A549 (cell line): ENCODE measurements at regions not wholly inside any gene's neighbourhood (a gene's known extent, or its start where the extent isn't known, plus 50 kb on each side); places are given as distances from the start of the nearest gene placed in this dataset.

ENCODE experiments used
- ATAC-seq, 2 experiments: fragments of 200-7000 bp in 1 of 2; fragments of >200 bp in 1 of 2; cut with Nextera tagmentation in 1 of 2; cut with Tn5 transposase in 1 of 2; 3 replicates each; pipeline versions ENCODE4 v1.8.0 to v1.9.1; 2018 to 2020; ENCODE audit warnings: mild to moderate bottlenecking in 1 of 2, moderate library complexity in 1 of 2
- CTCF ChIA-PET: fragments of 300-600 bp; sonication (Branson Sonifier 250); formaldehyde crosslinking; extraction: SDS; loops from one replicate; lab custom pipeline; 2021; ENCODE audit warnings: antibody characterized with exemption, inconsistent platforms; lab: Yijun Ruan, JAX
- POLR2A ChIA-PET: fragments of 350-600 bp; formaldehyde crosslinking; extraction: SDS; loops from one replicate; lab custom pipeline; 2021; ENCODE audit warnings: antibody characterized with exemption, inconsistent platforms; lab: Yijun Ruan, JAX
- DNase-seq, 2 experiments: peaks; one replicate each; pipeline versions ENCODE4 v3.0.0 to v3.0.0-alpha.2; 2011 to 2016; ENCODE audit warnings: low read depth in 1 of 2, low spot score in 1 of 2
- FAIRE-seq: peaks from 2 replicates; lab custom pipeline; 2011; peaks lifted over from hg19 to GRCh38; lab: Jason Lieb, UNC
- H3K27ac ChIP-seq, 2 experiments: fragments of >200 bp; sonication (Bioruptor Twin); formaldehyde crosslinking; 3 replicates each; pipeline ENCODE4 v1.5.1; 2016 to 2017
- H3K4me1 ChIP-seq: fragments of >200 bp; sonication (Bioruptor Twin); formaldehyde crosslinking; 3 replicates; pipeline ENCODE4 v1.6.1; 2016
- H3K4me2 ChIP-seq: fragments of >200 bp; sonication (Bioruptor Twin); formaldehyde crosslinking; 3 replicates; pipeline ENCODE4 v1.6.1; 2016
- H3K4me3 ChIP-seq: fragments of >200 bp; sonication (Bioruptor Twin); formaldehyde crosslinking; 3 replicates; pipeline ENCODE4 v1.5.1; 2016
- H3K9me3 ChIP-seq: fragments of >200 bp; sonication (Bioruptor Twin); formaldehyde crosslinking; 3 replicates; pipeline ENCODE4 v1.6.1; 2016
- CEBPB ChIP-seq, 2 experiments: fragments of >200 bp in 1 of 2; sonication (Bioruptor Twin) in 1 of 2; formaldehyde crosslinking in 1 of 2; IDR thresholded peaks; 2 replicates each; pipeline ENCODE4 v1.6.1; 2012 to 2016
- EP300 ChIP-seq, 2 experiments: fragments of >200 bp; sonication (Bioruptor Twin); formaldehyde crosslinking; IDR thresholded peaks; 2 replicates in 1 of 2; 3 replicates in 1 of 2; pipeline ENCODE4 v1.6.1; 2016 to 2017
- FOSB ChIP-seq: fragments of 250-450 bp; sonication (Bioruptor Pico); IDR thresholded peaks from 2 replicates; pipeline ENCODE4 v1.5.0; 2020; ENCODE audit warnings: mild to moderate bottlenecking, moderate library complexity
- GATA3 ChIP-seq: IDR thresholded peaks from 2 replicates; pipeline ENCODE4 v1.6.1; 2012; ENCODE audit warnings: borderline replicate concordance
- HDAC2 ChIP-seq: fragments of 200-600 bp; sonication (generic); IDR thresholded peaks from 2 replicates; pipeline ENCODE4 v1.6.1; 2016
- JUN ChIP-seq, 2 experiments: fragments of >200 bp; sonication (Bioruptor Twin); formaldehyde crosslinking; IDR thresholded peaks; 2 replicates in 1 of 2; 3 replicates in 1 of 2; pipeline ENCODE4 v1.6.1; 2016 to 2017
- JUNB ChIP-seq: fragments of >200 bp; sonication (Bioruptor Twin); formaldehyde crosslinking; IDR thresholded peaks from 2 replicates; pipeline ENCODE4 v1.6.1; 2016
- KDM5A ChIP-seq: fragments of 200-600 bp; sonication (generic); IDR thresholded peaks from 2 replicates; pipeline ENCODE4 v1.6.1; 2016; ENCODE audit warnings: antibody characterized with exemption, mild to moderate bottlenecking
- MAFK ChIP-seq: fragments of 450-650 bp; IDR thresholded peaks from 2 replicates; pipeline ENCODE4 v1.6.1; 2014; ENCODE audit not compliant: partially characterized antibody
- MAZ ChIP-seq: fragments of 150-350 bp; IDR thresholded peaks from 2 replicates; pipeline ENCODE4 v1.6.1; 2014; ENCODE audit warnings: antibody characterized with exemption, low read depth, low read length, borderline replicate concordance
- MYC ChIP-seq: IDR thresholded peaks from 2 replicates; pipeline ENCODE4 v1.6.1; 2012; ENCODE audit warnings: mild to moderate bottlenecking, inconsistent platforms, low read length, improper control_type of control experiment, borderline replicate concordance
- NR3C1 ChIP-seq: fragments of >200 bp; sonication (Bioruptor Twin); formaldehyde crosslinking; IDR thresholded peaks from 3 replicates; pipeline ENCODE4 v1.6.1; 2017
- POLR2A ChIP-seq: IDR thresholded peaks from 2 replicates; pipeline ENCODE4 v1.6.1; 2012; ENCODE audit warnings: mild to moderate bottlenecking, low read length
- POLR2AphosphoS2 ChIP-seq: conservative IDR thresholded peaks from 2 replicates; pipeline ENCODE4 v1.6.1; 2012; ENCODE audit warnings: low read length, improper control_type of control experiment, inconsistent platforms
- RCOR1 ChIP-seq: fragments of 150-350 bp; IDR thresholded peaks from 2 replicates; pipeline ENCODE4 v1.6.1; 2014; ENCODE audit warnings: antibody characterized with exemption, low read length, low read depth
- RFX5 ChIP-seq: fragments of 450-650 bp; IDR thresholded peaks from 2 replicates; pipeline ENCODE4 v1.7.1; 2014; ENCODE audit warnings: antibody characterized with exemption, mild to moderate bottlenecking, moderate library complexity
- SMC3 ChIP-seq: fragments of >200 bp; sonication (Bioruptor Twin); formaldehyde crosslinking; IDR thresholded peaks from 3 replicates; pipeline ENCODE4 v1.6.1; 2018; ENCODE audit warnings: inconsistent platforms
- SREBF2 ChIP-seq: fragments of 450-650 bp; IDR thresholded peaks from 2 replicates; pipeline ENCODE4 v1.6.1; 2014; ENCODE audit warnings: mild to moderate bottlenecking, moderate library complexity
- TP53 ChIP-seq: fragments of 250-450 bp; sonication (Bioruptor Pico); IDR thresholded peaks from 2 replicates; pipeline ENCODE4 v1.5.0; 2021; ENCODE audit warnings: mild to moderate bottlenecking, moderate library complexity
- ZC3H11A ChIP-seq: fragments of 450-650 bp; IDR thresholded peaks from 2 replicates; pipeline ENCODE4 v1.6.1; 2014; ENCODE audit warnings: antibody characterized with exemption, mild to moderate bottlenecking
- ZNF302 ChIP-seq: fragments of 250-450 bp; sonication (Bioruptor Pico); IDR thresholded peaks from 2 replicates; pipeline ENCODE4 v1.9.0; 2021; ENCODE audit warnings: inconsistent platforms, mild to moderate bottlenecking, moderate library complexity
- ZSCAN20 ChIP-seq: fragments of 250-450 bp; sonication (Bioruptor Pico); IDR thresholded peaks from 2 replicates; pipeline ENCODE4 v1.8.0; 2022; ENCODE audit warnings: mild to moderate bottlenecking, moderate library complexity
- WGBS: methylation state at CpG from one replicate; pipeline ENCODE4 v1.1.6; 2017; ENCODE audit errors: missing lambda C conversion rate; 5-methylcytosine and 5-hydroxymethylcytosine counted together
- TF ChIP-seq, protein P1 (sequence below): fragments of 450-650 bp; IDR thresholded peaks from 2 replicates; pipeline ENCODE4 v1.6.1; 2014; ENCODE audit warnings: antibody characterized with exemption
- TF ChIP-seq, protein P2 (sequence below): fragments of >200 bp; sonication (Bioruptor Twin); formaldehyde crosslinking; IDR thresholded peaks from 3 replicates; pipeline ENCODE4 v1.6.1; 2016
- TF ChIP-seq, protein P3 (sequence below): fragments of >200 bp; sonication (Bioruptor Twin); formaldehyde crosslinking; IDR thresholded peaks from 2 replicates; pipeline ENCODE4 v1.6.1; 2016
- TF ChIP-seq, protein P4 (sequence below): IDR thresholded peaks from 2 replicates; pipeline ENCODE4 v1.6.1; 2012
- TF ChIP-seq, protein P5 (sequence below): fragments of 250-450 bp; sonication (Bioruptor Pico); IDR thresholded peaks from 2 replicates; pipeline ENCODE4 v1.5.0; 2020; ENCODE audit warnings: low read depth, mild to moderate bottlenecking, moderate library complexity
- TF ChIP-seq, protein P6 (sequence below): fragments of 150-350 bp; IDR thresholded peaks from 2 replicates; pipeline ENCODE4 v1.6.1; 2014; ENCODE audit warnings: low read depth, mild to moderate bottlenecking, low read length
- TF ChIP-seq, protein P7 (sequence below): IDR thresholded peaks from 2 replicates; pipeline ENCODE4 v1.6.1; 2012

DNA sequence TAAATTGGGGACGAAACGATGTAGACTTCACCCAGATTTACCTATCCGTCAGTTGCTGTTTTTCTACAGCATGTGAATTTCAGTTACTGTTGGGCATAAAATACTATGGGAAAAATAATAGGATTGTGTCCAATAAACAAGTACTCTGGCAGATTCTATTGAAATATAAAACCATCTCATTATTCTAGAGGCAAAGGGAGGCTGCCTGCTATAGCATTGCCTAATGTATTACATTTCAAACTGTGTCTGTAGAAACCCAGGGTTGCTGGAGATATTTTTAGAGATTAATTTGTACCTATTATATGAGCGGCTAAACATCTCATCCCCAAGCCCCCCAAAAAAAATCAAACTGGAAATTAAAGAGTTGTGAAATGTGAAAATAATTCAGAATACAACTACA, 159.6 kb upstream of the IL12A start:
- H3K4me3 ChIP-seq = no peak overlapping the region
- H3K27ac ChIP-seq = peak overlapping the region; percentile 78 to 85
- DNase-seq (no peak), FAIRE-seq (no peak), ATAC-seq (no peak)
- WGBS = 90% methylated on average over 4 of the region's 4 CpGs
- TF ChIP-seq CEBPB (IDR thresholded peaks at IDR 0.05) = no peak
- no peak for TF ChIP-seq ZC3H11A
- no peak for TF ChIP-seq SMC3
- no peak for TF ChIP-seq MYC
- TF ChIP-seq, protein P1, sequence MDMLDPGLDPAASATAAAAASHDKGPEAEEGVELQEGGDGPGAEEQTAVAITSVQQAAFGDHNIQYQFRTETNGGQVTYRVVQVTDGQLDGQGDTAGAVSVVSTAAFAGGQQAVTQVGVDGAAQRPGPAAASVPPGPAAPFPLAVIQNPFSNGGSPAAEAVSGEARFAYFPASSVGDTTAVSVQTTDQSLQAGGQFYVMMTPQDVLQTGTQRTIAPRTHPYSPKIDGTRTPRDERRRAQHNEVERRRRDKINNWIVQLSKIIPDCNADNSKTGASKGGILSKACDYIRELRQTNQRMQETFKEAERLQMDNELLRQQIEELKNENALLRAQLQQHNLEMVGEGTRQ = no peak
- no peak for TF ChIP-seq FOSB (CRISPR knock-in tag)
- TF ChIP-seq ZNF302 (CRISPR knock-in tag) = no peak
- POLR2A ChIA-PET = interaction anchor here (1.0 to 1.2 kb wide), 2 partner anchors 12 to 65 kb away, joined by 4 read pairs; no protein-coding TSS in a partner anchor
- H3K4me1 ChIP-seq = peaks cover 45% of the 10 kb centered on the region
- CTCF ChIA-PET = interaction anchor here (0.6 to 13.4 kb wide), 37 partner anchors 9 to 658 kb away, joined by 3 to 130 read pairs (median 5); partner anchors contain the start of genes IL12A and SCHIP1
- peak overlapping the region; percentile 69 for H3K4me2 ChIP-seq
- no peaks in the 10 kb centered on the region for H3K9me3 ChIP-seq

DNA sequence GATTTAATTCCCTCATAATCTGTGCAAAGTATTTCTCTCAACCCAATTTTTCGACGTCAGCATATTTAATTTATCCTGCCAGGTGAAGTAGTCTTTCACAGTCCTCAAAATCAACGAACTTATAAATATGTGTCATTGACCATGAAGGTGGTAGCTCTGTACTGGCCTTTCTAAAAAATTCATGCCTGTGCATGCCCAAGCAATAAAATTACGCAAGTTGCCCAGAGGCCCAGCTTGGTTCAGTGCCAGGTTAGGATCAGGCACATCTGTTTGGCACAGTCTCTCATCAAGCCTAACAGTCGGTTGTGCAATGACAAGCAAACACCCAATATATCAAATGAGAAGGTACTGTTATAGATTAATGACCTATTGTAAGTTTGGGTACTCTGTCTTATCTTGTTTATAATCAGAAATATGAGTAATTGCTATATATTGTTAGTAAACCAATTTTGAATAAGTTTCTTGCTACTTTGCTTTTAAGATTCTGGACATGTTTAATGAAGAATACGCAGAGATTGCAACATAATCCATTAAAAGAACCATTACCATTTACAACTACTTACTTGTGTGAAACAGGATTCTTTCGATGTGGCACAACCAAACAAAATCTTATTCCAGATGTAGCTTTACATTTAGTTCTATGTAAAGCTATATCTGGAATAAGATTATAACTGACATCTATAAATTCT, 159.0 kb upstream of the IL12A start:
- H3K4me3 ChIP-seq = no peak overlapping the region; the same call in 2 of the 3 replicates
- ChIA-PET CTCF (interaction anchor here (0.7 to 13.4 kb wide), 13 partner anchors 10 to 176 kb away, joined by 3 to 130 read pairs (median 12); partner anchors contain the start of gene SCHIP1), POLR2A (interaction anchor here (1.0 kb wide), 1 partner anchor 66 kb away, joined by 4 read pairs; no protein-coding TSS in a partner anchor)
- no peaks in the 10 kb centered on the region for H3K9me3 ChIP-seq
- WGBS = 45% methylated on average over 7 of the region's 7 CpGs
- ATAC-seq (peak; percentile 58; a peak in 4 of 6 replicates), DNase-seq (peak in 1 of 2 experiments; percentile 79), FAIRE-seq (peak; percentile 59)
- H3K4me2 ChIP-seq = peak overlapping the region; percentile 69
- peak; percentile 39 to 71; a peak in 2 of 5 replicates for TF ChIP-seq EP300 (IDR thresholded peaks at IDR 0.05)
- TF ChIP-seq SREBF2 = no peak
- TF ChIP-seq MAFK = peak; percentile 92
- peak; percentile 95 for TF ChIP-seq TP53 (CRISPR knock-in tag)
- TF ChIP-seq, protein P2, sequence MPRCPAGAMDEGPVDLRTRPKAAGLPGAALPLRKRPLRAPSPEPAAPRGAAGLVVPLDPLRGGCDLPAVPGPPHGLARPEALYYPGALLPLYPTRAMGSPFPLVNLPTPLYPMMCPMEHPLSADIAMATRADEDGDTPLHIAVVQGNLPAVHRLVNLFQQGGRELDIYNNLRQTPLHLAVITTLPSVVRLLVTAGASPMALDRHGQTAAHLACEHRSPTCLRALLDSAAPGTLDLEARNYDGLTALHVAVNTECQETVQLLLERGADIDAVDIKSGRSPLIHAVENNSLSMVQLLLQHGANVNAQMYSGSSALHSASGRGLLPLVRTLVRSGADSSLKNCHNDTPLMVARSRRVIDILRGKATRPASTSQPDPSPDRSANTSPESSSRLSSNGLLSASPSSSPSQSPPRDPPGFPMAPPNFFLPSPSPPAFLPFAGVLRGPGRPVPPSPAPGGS = peak; percentile 74; the same call in 1 of the 3 replicates
- TF ChIP-seq SMC3 = peak; percentile 33; the same call in 2 of the 3 replicates
- TF ChIP-seq, protein P3, sequence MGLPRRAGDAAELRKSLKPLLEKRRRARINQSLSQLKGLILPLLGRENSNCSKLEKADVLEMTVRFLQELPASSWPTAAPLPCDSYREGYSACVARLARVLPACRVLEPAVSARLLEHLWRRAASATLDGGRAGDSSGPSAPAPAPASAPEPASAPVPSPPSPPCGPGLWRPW = peak; percentile 89
- TF ChIP-seq NR3C1 = no peak
- TF ChIP-seq, protein P4, sequence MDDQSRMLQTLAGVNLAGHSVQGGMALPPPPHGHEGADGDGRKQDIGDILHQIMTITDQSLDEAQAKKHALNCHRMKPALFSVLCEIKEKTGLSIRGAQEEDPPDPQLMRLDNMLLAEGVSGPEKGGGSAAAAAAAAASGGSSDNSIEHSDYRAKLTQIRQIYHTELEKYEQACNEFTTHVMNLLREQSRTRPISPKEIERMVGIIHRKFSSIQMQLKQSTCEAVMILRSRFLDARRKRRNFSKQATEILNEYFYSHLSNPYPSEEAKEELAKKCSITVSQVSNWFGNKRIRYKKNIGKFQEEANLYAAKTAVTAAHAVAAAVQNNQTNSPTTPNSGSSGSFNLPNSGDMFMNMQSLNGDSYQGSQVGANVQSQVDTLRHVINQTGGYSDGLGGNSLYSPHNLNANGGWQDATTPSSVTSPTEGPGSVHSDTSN = no peak
- TF ChIP-seq, protein P5, sequence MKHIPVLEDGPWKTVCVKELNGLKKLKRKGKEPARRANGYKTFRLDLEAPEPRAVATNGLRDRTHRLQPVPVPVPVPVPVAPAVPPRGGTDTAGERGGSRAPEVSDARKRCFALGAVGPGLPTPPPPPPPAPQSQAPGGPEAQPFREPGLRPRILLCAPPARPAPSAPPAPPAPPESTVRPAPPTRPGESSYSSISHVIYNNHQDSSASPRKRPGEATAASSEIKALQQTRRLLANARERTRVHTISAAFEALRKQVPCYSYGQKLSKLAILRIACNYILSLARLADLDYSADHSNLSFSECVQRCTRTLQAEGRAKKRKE = no peak
- peak; percentile 96 to 98 for TF ChIP-seq CEBPB (IDR thresholded peaks at IDR 0.05)
- TF ChIP-seq RCOR1 = no peak
- TF ChIP-seq RFX5 = no peak
- no peak for TF ChIP-seq ZSCAN20 (CRISPR knock-in tag)
- TF ChIP-seq POLR2AphosphoS2 = no peak
- TF ChIP-seq POLR2A = no peak
- TF ChIP-seq, protein P6, sequence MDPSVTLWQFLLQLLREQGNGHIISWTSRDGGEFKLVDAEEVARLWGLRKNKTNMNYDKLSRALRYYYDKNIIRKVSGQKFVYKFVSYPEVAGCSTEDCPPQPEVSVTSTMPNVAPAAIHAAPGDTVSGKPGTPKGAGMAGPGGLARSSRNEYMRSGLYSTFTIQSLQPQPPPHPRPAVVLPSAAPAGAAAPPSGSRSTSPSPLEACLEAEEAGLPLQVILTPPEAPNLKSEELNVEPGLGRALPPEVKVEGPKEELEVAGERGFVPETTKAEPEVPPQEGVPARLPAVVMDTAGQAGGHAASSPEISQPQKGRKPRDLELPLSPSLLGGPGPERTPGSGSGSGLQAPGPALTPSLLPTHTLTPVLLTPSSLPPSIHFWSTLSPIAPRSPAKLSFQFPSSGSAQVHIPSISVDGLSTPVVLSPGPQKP = no peak
- TF ChIP-seq JUN (IDR thresholded peaks at IDR 0.05) = peak; percentile 62 to 73; a peak in 2 of 5 replicates
- peak; percentile 80 for TF ChIP-seq GATA3
- no peak for TF ChIP-seq KDM5A
- TF ChIP-seq JUNB = peak; percentile 61; the same call in 1 of the 2 replicates
- no peak for TF ChIP-seq MAZ
- TF ChIP-seq, protein P7, sequence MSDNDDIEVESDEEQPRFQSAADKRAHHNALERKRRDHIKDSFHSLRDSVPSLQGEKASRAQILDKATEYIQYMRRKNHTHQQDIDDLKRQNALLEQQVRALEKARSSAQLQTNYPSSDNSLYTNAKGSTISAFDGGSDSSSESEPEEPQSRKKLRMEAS = 0 out of 2 replicates have a peak, but pooled peaks have one; percentile 25
- no peak for TF ChIP-seq HDAC2
- peaks cover 40% of the 10 kb centered on the region for H3K4me1 ChIP-seq
- H3K27ac ChIP-seq = peak overlapping the region; percentile 78 to 85
